Hippocampal formation (tissue), 2 donors: ENCODE measurements at regions not wholly inside any gene's neighbourhood (a gene's known extent, or its start where the extent isn't known, plus 50 kb on each side); places are given as distances from the start of the nearest gene placed in this dataset.
A peak's percentile ranks its signal among the peaks of the same experiment; 100 is the strongest.
"Not testable (repeated sequence)": the region's sequence is repeated elsewhere in the genome, so short reads cannot be mapped to it uniquely, and the experiment has no call there.

Experiments used
- DNase-seq, 2 donors: peaks; one replicate each; lab custom pipeline; 2025; lab: John Stamatoyannopoulos, UW

GRCh38 chr13:54267253-54267668 is 1238.6 kb downstream of the OLFM4 start:
- not testable (repeated sequence) for DNase-seq

- DNase-seq, result not testable (repeated sequence)
Measured at GRCh38 chr13:54268013-54268695, 1239.5 kb downstream of the OLFM4 start.

- no peak for DNase-seq
Measured at GRCh38 chr13:54287062-54287764, 1258.6 kb downstream of the OLFM4 start.

GRCh38 chr13:54301085-54301484 is 1272.5 kb downstream of the OLFM4 start:
- DNase-seq, result no peak

GRCh38 chr13:54305377-54305776 is 1276.8 kb downstream of the OLFM4 start:
- no peak for DNase-seq

GRCh38 chr13:54312885-54313284 is 1284.3 kb downstream of the OLFM4 start:
- no peak for DNase-seq

- no peak for DNase-seq
Measured at GRCh38 chr13:54317722-54318121, 1289.1 kb downstream of the OLFM4 start.

GRCh38 chr13:54337540-54337939 is 1308.9 kb downstream of the OLFM4 start:
- DNase-seq, result no peak

GRCh38 chr13:54347531-54347930 is 1318.9 kb downstream of the OLFM4 start:
- peak in 1 of 2 donors; percentile 5 for DNase-seq

GRCh38 chr13:54356209-54356608 is 1327.6 kb downstream of the OLFM4 start:
- no peak for DNase-seq

GRCh38 chr13:54356849-54357248 is 1328.2 kb downstream of the OLFM4 start:
- no peak for DNase-seq

GRCh38 chr13:54357284-54357933 is 1328.8 kb downstream of the OLFM4 start:
- DNase-seq, result no peak

GRCh38 chr13:54361460-54361859 is 1332.8 kb downstream of the OLFM4 start:
- DNase-seq, result no peak

GRCh38 chr13:54366728-54367127 is 1338.1 kb downstream of the OLFM4 start:
- DNase-seq, result no peak

- no peak for DNase-seq
Measured at GRCh38 chr13:54367639-54368271, 1339.1 kb downstream of the OLFM4 start.

- no peak for DNase-seq
Measured at GRCh38 chr13:54368387-54368786, 1339.8 kb downstream of the OLFM4 start.

- no peak for DNase-seq
Measured at GRCh38 chr13:54373211-54373610, 1344.6 kb downstream of the OLFM4 start.

- no peak for DNase-seq
Measured at GRCh38 chr13:54379461-54379860, 1350.8 kb downstream of the OLFM4 start.

- no peak for DNase-seq
Measured at GRCh38 chr13:54383604-54384003, 1355.0 kb downstream of the OLFM4 start.

- no peak for DNase-seq
Measured at GRCh38 chr13:54387625-54388024, 1359.0 kb downstream of the OLFM4 start.

GRCh38 chr13:54390841-54391240 is 1362.2 kb downstream of the OLFM4 start:
- no peak for DNase-seq

- no peak for DNase-seq
Measured at GRCh38 chr13:54394085-54394700, 1365.6 kb downstream of the OLFM4 start.
